Activated CD4-positive, alpha-beta T cell treated with anti-CD3 and anti-CD28 coated beads for 36 hours (primary cell): ENCODE measurements at regions not wholly inside any gene's neighbourhood (a gene's known extent, or its start where the extent isn't known, plus 50 kb on each side); places are given as distances from the start of the nearest gene placed in this dataset.

ENCODE experiments used
- ATAC-seq: fragments of 200-7000 bp; cut with Tn5 transposase; one replicate; pipeline ENCODE4 v1.10.0; 2021; ENCODE audit warnings: mild to moderate bottlenecking, moderate library complexity
- CTCF ChIA-PET: fragments of 350-600 bp; sonication (Branson Sonifier 250); formaldehyde crosslinking; loops from one replicate; lab custom pipeline; 2021; ENCODE audit warnings: antibody characterized with exemption; lab: Charles Lee
- POLR2A ChIA-PET: fragments of 350-600 bp; sonication (Branson Sonifier 250); formaldehyde crosslinking; loops from one replicate; lab custom pipeline; 2021; ENCODE audit warnings: antibody characterized with exemption, inconsistent platforms; lab: Charles Lee
- DNase-seq: peaks from one replicate; pipeline ENCODE4 v3.0.0-alpha.2; 2020
- H3K27ac Mint-ChIP-seq: one replicate; pipeline ENCODE4 v1.8.0; 2021; ENCODE audit warnings: mixed read lengths
- H3K27me3 Mint-ChIP-seq: one replicate; pipeline ENCODE4 v1.8.0; 2021; ENCODE audit warnings: mixed read lengths
- H3K36me3 Mint-ChIP-seq: one replicate; pipeline ENCODE4 v1.8.0; 2021; ENCODE audit warnings: low read depth, mixed read lengths
- H3K4me1 Mint-ChIP-seq: one replicate; pipeline ENCODE4 v1.8.0; 2021; ENCODE audit warnings: mixed read lengths
- H3K4me3 Mint-ChIP-seq: one replicate; pipeline ENCODE4 v1.8.0; 2021; ENCODE audit warnings: mild to moderate bottlenecking, moderate library complexity, mixed read lengths
- H3K9me3 Mint-ChIP-seq: one replicate; pipeline ENCODE4 v1.8.0; 2021; ENCODE audit warnings: low read depth, mixed read lengths
- intact Hi-C, 2 experiments: fragments of 100-400 bp; cut with DNase I in 1 of 2; cut with micrococcal nuclease in 1 of 2; formaldehyde crosslinking; loops; one replicate each; pipeline versions ENCODE4 v1.14.2 to v1.15.1; 2022 to 2024; cut with DNase I, micrococcal nuclease

DNA sequence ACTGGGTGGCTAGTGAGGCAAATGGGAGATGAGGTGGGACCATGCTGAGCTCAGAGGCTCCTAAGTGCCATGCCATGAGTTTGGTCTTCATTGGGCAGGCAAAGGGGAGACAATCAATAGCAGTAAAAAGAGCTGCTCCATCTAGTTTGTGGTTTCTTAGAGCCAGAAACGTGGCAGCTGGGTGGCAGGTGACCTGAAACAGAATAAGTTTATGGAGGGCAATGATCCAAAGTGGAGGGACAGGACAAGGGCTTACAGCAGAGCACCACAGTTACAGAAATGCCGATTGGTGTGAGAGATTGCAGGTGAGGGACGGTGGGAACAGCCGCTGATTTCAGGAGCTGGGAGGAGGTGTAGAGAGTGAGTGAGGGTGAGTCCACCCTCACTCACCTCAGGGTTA is 237.0 kb downstream of the LPIN1 start:
- DNase-seq (no peak), ATAC-seq (no peak)
- no peaks in the 10 kb centered on the region for H3K36me3 Mint-ChIP-seq
- H3K27ac Mint-ChIP-seq = no peak overlapping the region
- peaks cover 2% of the 10 kb centered on the region for H3K4me1 Mint-ChIP-seq
- POLR2A ChIA-PET = no interaction called here
- intact Hi-C loops = no loop called here
- H3K4me3 Mint-ChIP-seq = no peak overlapping the region
- no peaks in the 10 kb centered on the region for H3K27me3 Mint-ChIP-seq
- H3K9me3 Mint-ChIP-seq = no peaks in the 10 kb centered on the region
- CTCF ChIA-PET = interaction anchor here (0.6 to 1.8 kb wide), 2 partner anchors 190 to 205 kb away, joined by 3 to 5 read pairs; no protein-coding TSS in a partner anchor

DNA sequence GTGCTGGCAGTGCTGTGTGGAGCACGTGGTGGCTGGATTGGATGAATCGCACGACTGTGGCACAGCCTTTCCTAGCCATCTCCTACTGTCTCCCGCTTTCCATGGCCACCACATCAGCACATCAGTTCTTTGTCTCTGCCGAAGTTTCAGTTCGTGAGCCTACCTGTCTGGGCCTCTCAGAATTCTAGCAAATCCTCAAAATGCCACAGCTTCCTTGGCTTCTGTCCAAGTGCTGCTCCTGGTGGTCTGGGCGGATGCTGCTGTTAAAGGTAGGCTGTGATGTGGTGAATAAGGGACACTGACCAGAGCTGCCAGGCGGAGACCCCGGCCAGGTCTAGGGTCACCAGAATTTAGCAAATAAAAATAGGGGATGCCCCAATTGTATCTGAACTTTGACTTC is 237.4 kb downstream of the LPIN1 start:
- H3K4me1 Mint-ChIP-seq = peaks cover 2% of the 10 kb centered on the region
- no peak overlapping the region for H3K27ac Mint-ChIP-seq
- H3K27me3 Mint-ChIP-seq = peaks cover 2% of the 10 kb centered on the region
- ATAC-seq (no peak), DNase-seq (no peak)
- CTCF ChIA-PET = interaction anchor here (1.8 kb wide), 1 partner anchor 205 kb away, joined by 5 read pairs; no protein-coding TSS in a partner anchor
- H3K4me3 Mint-ChIP-seq = no peak overlapping the region
- POLR2A ChIA-PET = no interaction called here
- intact Hi-C loops = no loop called here
- H3K36me3 Mint-ChIP-seq = no peaks in the 10 kb centered on the region
- no peaks in the 10 kb centered on the region for H3K9me3 Mint-ChIP-seq

DNA sequence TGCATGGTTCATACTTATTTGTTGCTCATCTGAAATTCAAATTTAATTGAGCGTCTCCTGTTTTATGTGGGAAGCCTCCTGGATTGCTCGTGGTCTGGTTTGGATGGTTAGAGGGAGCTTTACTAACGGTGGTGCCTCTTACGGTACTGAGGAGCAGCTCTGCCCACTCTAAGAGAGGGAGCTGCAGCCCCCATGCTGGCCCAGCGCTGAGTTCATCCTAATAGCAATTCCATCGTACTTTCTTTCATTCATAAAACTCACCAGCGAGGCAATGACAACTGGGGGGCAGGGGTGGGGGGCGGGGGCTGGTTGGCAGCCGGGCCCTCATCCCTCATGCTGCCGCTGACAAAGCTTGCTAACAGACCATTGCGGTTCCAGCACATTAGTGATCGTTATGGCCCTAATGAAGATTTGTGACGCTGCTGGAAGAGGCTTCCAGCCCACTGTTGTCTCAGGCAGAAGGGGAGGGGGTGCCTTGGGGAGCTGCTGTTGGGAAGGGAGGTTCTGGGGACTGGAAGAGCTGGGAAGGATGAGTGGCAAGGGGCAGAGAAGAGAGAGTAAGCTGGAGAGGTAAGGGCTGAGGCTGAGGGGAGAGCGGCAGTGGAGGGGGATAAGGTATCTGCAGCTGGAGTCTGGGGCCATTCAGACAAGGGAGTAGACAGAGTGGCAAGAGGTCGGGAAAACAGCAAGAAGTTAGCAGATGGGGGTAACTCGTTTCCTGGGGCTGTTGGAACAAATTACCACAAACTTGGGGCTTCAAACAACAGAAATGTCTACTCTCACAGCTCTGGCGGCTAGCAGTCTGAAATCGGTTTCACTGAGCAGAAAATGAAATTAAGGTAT is 238.1 kb downstream of the LPIN1 start:
- CTCF ChIA-PET = interaction anchor here (1.8 kb wide), 1 partner anchor 206 kb away, joined by 5 read pairs; no protein-coding TSS in a partner anchor
- no peak for DNase-seq
- no peak for ATAC-seq
- intact Hi-C loops = no loop called here
- peaks cover 2% of the 10 kb centered on the region for H3K27me3 Mint-ChIP-seq
- POLR2A ChIA-PET = no interaction called here
- peaks cover 2% of the 10 kb centered on the region for H3K4me1 Mint-ChIP-seq
- H3K4me3 Mint-ChIP-seq = no peak overlapping the region
- no peaks in the 10 kb centered on the region for H3K36me3 Mint-ChIP-seq
- H3K9me3 Mint-ChIP-seq = no peaks in the 10 kb centered on the region
- H3K27ac Mint-ChIP-seq = no peak overlapping the region

DNA sequence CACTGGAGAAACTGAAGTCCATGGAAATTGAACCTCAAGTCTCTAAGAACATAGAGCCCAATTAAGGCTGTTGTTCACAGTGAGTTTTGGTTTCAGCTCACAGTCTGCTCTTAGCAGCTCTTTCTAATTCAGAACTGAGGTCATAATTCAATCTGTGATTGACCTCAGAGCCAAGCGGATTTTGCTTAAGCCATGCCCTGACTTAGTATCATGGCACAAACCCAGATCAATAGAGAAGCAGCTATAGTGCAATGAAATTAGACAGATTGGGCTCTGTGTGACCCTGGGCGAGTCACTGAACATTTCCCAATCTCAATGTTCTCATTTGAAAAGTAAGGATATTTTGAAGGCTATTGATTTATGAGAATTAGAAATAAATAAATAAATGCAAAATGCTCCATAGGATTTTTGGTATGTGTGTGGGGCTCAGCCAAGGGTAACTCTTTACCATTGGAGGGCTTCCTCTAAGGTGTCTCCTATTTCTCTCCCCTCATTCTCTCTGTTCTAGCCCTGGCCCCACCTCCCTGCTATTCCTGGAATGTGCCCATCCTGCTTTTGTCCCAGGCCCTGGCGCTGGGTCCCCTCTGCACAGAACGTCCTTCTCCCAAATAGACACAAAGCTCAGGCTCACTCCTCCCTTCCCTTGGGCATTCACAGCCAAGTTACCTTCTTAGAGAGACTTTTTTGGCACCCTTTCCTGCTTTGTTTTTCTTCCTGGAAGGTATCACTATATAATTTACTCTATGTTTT is 239.6 kb downstream of the LPIN1 start:
- no peak overlapping the region for H3K27ac Mint-ChIP-seq

DNA sequence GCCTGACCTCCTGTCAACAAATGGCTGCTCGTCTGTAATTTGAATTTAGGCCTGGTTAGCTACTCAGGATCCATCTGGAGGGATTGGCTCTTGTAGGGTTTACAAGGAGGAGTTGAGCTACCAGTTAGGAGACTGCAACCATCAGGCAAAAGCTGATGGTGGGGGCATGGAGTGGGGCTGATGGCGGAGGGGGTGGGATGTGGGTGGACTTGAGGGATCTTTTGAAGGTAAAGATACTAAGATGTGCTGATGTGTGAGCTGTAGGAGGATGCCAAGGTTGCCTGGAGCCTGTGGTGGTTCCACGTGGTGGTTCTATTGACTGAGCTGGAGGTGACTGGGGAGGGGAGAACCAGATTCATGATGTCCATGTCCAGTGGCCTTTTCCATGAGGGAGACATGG is 240.7 kb downstream of the LPIN1 start:
- no peak for DNase-seq
- ChIA-PET CTCF (interaction anchor here (0.5 kb wide), 1 partner anchor 729 kb away, joined by 4 read pairs; no protein-coding TSS in a partner anchor), POLR2A (no interaction called here)
- Mint-ChIP-seq H3K27ac (no peak overlapping the region), H3K36me3 (no peaks in the 10 kb centered on the region), H3K27me3 (peaks cover 2% of the 10 kb centered on the region), H3K4me3 (no peak overlapping the region), H3K9me3 (no peaks in the 10 kb centered on the region), H3K4me1 (no peaks in the 10 kb centered on the region)
- intact Hi-C loops = no loop called here
- no peak for ATAC-seq

More for the DNA sequence above, 239.6 kb downstream of the LPIN1 start:
- Mint-ChIP-seq H3K27me3 (peaks cover 2% of the 10 kb centered on the region), H3K9me3 (no peaks in the 10 kb centered on the region), H3K4me3 (no peak overlapping the region), H3K4me1 (peaks cover 2% of the 10 kb centered on the region), H3K36me3 (no peaks in the 10 kb centered on the region)
- CTCF ChIA-PET = no interaction called here
- ATAC-seq (no peak), DNase-seq (no peak)
- POLR2A ChIA-PET = no interaction called here
- intact Hi-C loops = no loop called here

DNA sequence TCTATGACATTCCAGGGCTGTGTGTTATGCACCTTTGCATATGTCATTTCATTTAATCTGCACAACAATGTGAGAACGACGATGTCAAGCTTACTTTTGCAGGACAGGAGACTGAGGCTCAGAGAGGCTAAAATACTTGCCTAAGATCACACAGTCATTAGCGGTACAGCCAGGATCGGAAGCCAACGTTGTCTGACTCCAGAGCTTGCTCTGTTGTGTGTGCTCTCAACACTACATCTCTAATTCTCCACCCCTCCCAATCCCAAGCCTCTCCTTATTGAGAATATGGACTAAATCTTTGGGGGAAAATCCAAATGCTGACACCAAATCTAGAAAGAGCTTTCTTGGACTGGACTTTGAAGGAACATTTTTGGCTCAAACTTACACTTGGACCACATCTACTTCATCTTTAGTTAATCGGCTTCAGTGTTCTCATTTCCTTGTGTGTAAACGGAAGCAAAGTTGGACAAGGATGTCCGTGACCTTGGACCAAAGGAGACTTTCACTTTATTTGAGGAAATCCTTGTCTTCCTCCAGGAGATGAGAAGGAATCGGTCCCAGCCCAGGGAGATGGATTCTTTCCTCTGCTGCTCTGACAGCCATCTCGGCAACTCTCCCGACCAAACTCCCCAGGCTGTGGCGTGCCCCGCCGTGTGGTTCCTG is 242.4 kb downstream of the LPIN1 start:
- DNase-seq = no peak
- peaks cover 10% of the 10 kb centered on the region for H3K27me3 Mint-ChIP-seq
- H3K27ac Mint-ChIP-seq = no peak overlapping the region
- intact Hi-C loops = no loop called here
- no peak overlapping the region for H3K4me3 Mint-ChIP-seq
- no peaks in the 10 kb centered on the region for H3K9me3 Mint-ChIP-seq
- no peak for ATAC-seq
- no peaks in the 10 kb centered on the region for H3K4me1 Mint-ChIP-seq
- no peaks in the 10 kb centered on the region for H3K36me3 Mint-ChIP-seq
- CTCF ChIA-PET = no interaction called here
- POLR2A ChIA-PET = interaction anchor here (0.6 kb wide), 1 partner anchor 359 kb away, joined by 4 read pairs; no protein-coding TSS in a partner anchor

DNA sequence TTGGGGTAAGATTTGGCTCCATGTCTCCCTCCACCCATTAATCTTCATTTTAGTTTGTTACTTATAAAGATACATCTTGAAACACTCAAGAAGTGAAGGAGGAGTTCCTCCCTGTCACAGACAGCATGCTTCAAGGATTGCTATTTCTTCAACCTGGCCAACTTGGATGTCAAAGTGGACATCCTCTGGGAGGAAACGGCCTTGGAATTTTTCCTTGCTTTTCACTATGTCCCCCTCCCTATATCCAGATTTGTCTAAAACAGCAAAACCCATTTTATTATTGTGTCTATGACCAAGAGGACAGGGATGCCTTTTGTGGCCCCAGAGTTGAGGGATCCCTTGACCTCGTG is 242.9 kb downstream of the LPIN1 start:
- CTCF ChIA-PET = interaction anchor here (0.6 kb wide), 1 partner anchor 124 kb away, joined by 3 read pairs; no protein-coding TSS in a partner anchor
- Mint-ChIP-seq H3K9me3 (peaks cover 1% of the 10 kb centered on the region), H3K27ac (no peak overlapping the region), H3K4me3 (no peak overlapping the region), H3K27me3 (peaks cover 13% of the 10 kb centered on the region), H3K36me3 (peaks cover under 1% of the 10 kb centered on the region), H3K4me1 (no peaks in the 10 kb centered on the region)
- DNase-seq (no peak), ATAC-seq (no peak)
- intact Hi-C loops = no loop called here
- POLR2A ChIA-PET = interaction anchor here (0.6 kb wide), 1 partner anchor 359 kb away, joined by 4 read pairs; no protein-coding TSS in a partner anchor

DNA sequence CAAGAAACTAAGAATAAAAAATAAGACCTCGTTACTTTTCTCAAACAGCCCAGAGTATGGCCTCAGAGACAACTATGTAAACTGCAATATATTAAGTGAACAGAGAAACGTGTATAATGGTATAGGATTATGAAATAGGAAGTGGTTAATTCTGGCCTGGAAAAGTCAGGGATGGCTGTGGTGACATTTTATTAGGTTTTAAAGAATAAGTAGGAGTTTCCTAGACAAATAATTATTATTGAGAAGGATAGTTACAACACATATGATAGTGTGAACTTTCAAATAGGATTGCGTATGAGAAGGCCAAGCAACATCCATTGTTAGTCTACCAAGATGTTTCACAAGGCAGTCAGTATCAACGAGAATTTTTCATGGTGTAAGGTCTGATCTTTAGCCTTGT is 244.1 kb downstream of the LPIN1 start:
- ATAC-seq = no peak
- Mint-ChIP-seq H3K27me3 (peaks cover 15% of the 10 kb centered on the region), H3K27ac (no peak overlapping the region), H3K9me3 (peaks cover 11% of the 10 kb centered on the region), H3K4me3 (no peak overlapping the region), H3K4me1 (no peaks in the 10 kb centered on the region), H3K36me3 (peaks cover 6% of the 10 kb centered on the region)
- POLR2A ChIA-PET = no interaction called here
- DNase-seq = no peak
- CTCF ChIA-PET = no interaction called here
- intact Hi-C loops = no loop called here

DNA sequence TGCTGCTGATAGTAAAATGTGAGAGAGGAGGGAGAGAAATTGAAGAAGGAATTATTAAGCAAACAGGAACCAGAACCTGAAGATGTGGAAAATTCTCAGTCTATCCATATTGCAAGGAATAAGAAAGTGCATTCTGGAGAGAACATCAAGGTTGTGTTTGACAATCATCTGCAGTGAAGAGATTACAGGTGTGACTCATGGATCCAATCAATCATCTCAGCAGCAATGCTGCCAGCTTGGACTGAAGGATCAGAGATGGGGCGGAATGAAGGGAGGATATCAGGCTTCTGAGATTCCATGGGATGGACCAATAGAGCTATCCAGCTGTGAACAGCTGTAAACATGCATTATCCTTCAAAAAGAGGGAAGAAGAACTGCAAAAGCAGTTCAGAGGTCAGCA is 247.3 kb downstream of the LPIN1 start:
- ATAC-seq (no peak), DNase-seq (no peak)
- ChIA-PET POLR2A (no interaction called here), CTCF (interaction anchor here (0.7 kb wide), 1 partner anchor 166 kb away, joined by 3 read pairs; no protein-coding TSS in a partner anchor)
- Mint-ChIP-seq H3K4me1 (peaks cover 5% of the 10 kb centered on the region), H3K27me3 (peaks cover 20% of the 10 kb centered on the region), H3K27ac (no peak overlapping the region), H3K4me3 (no peak overlapping the region), H3K9me3 (peaks cover 16% of the 10 kb centered on the region), H3K36me3 (peaks cover 6% of the 10 kb centered on the region)
- intact Hi-C loops = no loop called here

DNA sequence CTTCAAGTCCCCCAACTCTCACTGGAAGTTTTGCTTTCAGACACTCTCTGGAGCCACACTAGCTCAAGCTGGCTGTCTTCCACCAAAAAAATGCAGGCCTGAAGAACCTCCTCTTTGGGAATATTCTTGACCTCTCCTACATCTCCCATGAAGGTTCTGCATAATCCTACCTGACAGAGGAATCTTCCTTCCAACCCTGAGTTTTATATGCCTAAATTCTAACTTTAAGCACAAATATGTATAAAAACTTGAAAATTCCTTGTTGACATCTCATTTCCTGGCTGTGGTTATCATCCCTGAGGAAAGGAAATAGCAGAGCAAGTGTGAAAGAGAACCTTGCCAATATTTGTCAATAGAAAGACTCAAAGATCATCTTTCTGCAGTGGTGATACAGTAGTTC is 249.0 kb downstream of the LPIN1 start:
- CTCF ChIA-PET = no interaction called here
- Mint-ChIP-seq H3K9me3 (peaks cover 16% of the 10 kb centered on the region), H3K27me3 (peaks cover 28% of the 10 kb centered on the region), H3K36me3 (peaks cover 6% of the 10 kb centered on the region), H3K4me1 (peaks cover 5% of the 10 kb centered on the region), H3K27ac (no peak overlapping the region), H3K4me3 (no peak overlapping the region)
- DNase-seq (no peak), ATAC-seq (no peak)
- intact Hi-C loops = no loop called here
- POLR2A ChIA-PET = no interaction called here

DNA sequence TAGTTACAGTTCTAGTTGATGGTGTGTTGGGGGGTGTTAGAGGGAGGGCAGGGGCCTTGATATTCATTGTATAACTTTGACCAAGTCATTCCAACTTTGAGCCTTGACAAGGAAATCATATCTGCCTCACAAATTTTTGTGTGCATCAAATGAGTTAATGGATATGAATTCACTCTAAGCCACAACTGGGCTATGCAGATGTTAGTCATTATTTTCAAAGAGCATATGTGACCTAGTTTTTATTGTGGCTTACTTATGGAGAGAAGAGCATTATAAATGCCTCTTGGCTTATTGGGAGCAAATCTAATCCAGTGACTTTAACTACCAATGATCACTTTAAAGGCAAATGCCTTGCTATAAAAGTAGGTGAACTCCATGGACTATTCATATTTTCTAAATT is 250.2 kb downstream of the LPIN1 start:
- peaks cover 8% of the 10 kb centered on the region for H3K36me3 Mint-ChIP-seq
- H3K4me1 Mint-ChIP-seq = peaks cover 5% of the 10 kb centered on the region
- ChIA-PET CTCF (interaction anchor here (0.7 kb wide), 1 partner anchor 64 kb away, joined by 3 read pairs; no protein-coding TSS in a partner anchor), POLR2A (no interaction called here)
- H3K27ac Mint-ChIP-seq = no peak overlapping the region
- peaks cover 18% of the 10 kb centered on the region for H3K9me3 Mint-ChIP-seq
- no peak for ATAC-seq
- intact Hi-C loops = no loop called here
- no peak for DNase-seq
- no peak overlapping the region for H3K4me3 Mint-ChIP-seq
- peaks cover 38% of the 10 kb centered on the region for H3K27me3 Mint-ChIP-seq
